GM18519 (cell line): ENCODE measurements at regions not wholly inside any gene's neighbourhood (a gene's known extent, or its start where the extent isn't known, plus 50 kb on each side); places are given as distances from the start of the nearest gene placed in this dataset.
"Not testable (repeated sequence)": the region's sequence is repeated elsewhere in the genome, so short reads cannot be mapped to it uniquely, and the experiment has no call there.

Source experiments
- ATAC-seq: cut with Tn5 transposase; IDR thresholded peaks from one replicate; pipeline ENCODE4 v1.9.1; 2021; ENCODE audit warnings: mild to moderate bottlenecking, moderate library complexity; ENCODE audit not compliant: unreplicated experiment, low FRiP score

GRCh38 chr13:87736849-87737385 lies 65.7 kb downstream of the SLITRK5 start:
- ATAC-seq, result no peak

- ATAC-seq, result no peak
Observed at GRCh38 chr13:87754097-87754496, 82.9 kb downstream of the SLITRK5 start.

GRCh38 chr13:87769445-87769844 lies 98.3 kb downstream of the SLITRK5 start:
- no peak for ATAC-seq

- no peak for ATAC-seq
Observed at GRCh38 chr13:87777387-87777786, 106.2 kb downstream of the SLITRK5 start.

DNA sequence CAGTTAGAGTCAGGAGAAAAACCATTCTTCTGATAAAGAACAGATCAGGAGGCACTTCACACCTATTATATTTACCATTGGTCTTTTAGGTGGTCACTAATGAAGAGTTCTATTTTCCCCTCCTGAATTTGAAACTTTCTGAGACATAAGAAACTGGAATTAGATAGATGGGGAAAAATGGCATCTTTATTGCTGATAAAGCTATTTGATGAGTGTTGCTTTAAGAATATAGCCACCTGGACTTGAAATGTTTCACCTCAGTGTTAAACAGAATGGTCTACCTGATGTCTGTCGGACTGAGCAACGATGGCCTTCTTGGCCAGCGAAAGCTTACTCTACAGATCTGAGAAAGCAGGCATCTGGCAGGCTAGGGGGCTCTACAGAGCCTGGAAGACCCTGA lies 107.0 kb downstream of the SLITRK5 start:
- ATAC-seq, result no peak

GRCh38 chr13:87779426-87779825 lies 108.3 kb downstream of the SLITRK5 start:
- no peak for ATAC-seq

DNA sequence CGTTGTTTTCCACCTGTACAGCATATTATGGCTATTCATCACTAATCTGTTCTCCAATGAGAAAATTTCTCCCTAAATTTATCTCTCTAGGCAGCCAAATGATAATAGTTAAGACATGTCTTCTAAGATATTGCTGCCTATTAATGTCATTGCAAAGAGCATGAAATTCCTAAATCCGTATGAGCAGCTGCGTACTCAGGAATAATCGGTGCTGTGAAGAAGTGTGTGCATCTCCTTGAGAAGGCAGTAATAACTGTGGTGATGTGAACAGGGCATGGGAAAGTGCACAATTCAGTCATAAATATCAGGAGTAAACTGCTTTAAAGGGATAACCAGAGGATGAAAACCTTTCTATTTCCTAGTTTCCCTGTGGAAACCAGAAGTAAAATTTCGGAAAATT lies 112.2 kb downstream of the SLITRK5 start:
- ATAC-seq, result no peak

GRCh38 chr13:87788363-87788762 lies 117.2 kb downstream of the SLITRK5 start:
- ATAC-seq, result no peak

DNA sequence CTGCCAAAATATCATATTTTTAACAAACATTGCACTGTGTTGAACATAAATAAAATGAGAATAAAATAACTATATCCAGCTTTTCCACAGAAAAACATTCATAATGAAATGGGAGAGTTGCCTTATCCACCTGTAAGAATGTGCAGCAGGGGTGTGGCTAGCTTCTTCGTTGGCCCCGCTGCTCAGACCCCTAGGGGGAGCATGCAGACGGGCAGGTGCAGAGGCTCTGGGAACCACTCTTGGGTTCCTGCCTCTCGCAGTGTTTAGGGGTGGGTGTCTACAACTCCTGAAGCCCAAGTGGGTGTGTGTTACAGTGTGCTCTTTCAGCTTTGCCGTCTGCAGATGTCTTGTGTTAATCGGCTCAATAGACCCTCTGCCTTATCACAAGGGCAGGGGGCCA lies 121.7 kb downstream of the SLITRK5 start:
- no peak for ATAC-seq

- ATAC-seq, result no peak
Observed at GRCh38 chr13:87798536-87798935, 127.4 kb downstream of the SLITRK5 start.

DNA sequence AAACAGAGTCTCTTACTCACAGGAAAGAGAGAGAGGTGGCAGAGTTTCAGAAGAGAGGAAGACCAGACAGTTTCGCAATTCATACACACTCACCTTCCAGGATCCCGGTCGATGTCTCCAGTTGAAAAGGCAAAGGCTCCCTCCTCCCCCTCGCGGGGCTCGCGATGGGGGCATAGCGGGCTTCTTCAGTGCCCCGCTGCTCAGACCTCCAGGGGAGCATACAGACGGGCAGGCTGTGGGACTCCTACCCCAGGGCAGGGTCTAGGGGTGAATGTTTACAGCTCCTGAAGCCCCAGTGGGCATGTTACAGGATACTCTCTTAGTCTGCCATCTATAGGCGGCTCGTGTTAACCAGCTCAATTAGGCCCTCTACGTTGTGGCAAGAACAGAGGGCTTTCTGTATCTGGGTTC lies 139.2 kb downstream of the SLITRK5 start:
- no peak for ATAC-seq

DNA sequence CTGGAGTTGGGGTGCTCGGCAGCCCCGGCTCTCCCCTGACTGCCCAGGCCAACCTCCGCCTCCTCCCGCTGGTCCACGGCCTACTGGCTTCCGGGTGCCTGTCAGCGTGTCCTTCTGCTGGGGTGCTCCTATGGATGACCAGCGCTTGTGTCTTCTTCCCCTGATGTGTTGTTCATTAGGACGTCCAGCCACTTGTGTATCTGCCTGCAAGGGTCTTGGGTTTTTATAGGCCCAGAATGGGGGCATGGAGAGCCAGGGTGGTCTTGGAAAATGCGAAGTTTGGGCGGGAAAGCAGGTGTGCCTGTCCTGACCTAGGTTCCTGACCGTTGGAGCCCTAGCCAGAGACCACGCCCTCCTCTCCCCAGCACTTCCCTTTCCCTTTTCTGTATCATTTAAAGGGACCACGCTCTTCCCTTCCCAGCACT lies 139.8 kb downstream of the SLITRK5 start:
- no peak for ATAC-seq

GRCh38 chr13:87814403-87814802 lies 143.2 kb downstream of the SLITRK5 start:
- ATAC-seq, result no peak

- ATAC-seq, result no peak
Observed at GRCh38 chr13:87820241-87820640, 149.1 kb downstream of the SLITRK5 start.

DNA sequence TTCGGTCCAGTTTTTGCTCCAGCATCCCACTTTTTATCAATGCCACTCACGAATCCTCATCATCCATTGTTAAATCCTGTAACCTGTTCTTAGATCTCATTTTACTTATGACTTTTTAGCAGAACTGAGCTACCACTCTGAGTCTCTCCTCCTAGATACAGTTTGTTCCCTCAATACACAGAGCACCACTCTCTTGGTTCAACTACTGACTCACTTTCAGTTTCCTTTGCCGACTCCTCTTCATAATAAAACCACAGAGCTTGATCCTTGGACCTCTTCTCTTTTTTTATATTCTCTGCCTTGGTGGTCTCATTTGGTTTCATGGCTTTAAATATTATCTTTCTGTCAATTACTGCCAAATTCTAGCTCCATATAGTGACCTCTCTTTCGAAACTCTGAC lies 150.3 kb downstream of the SLITRK5 start:
- no peak for ATAC-seq

DNA sequence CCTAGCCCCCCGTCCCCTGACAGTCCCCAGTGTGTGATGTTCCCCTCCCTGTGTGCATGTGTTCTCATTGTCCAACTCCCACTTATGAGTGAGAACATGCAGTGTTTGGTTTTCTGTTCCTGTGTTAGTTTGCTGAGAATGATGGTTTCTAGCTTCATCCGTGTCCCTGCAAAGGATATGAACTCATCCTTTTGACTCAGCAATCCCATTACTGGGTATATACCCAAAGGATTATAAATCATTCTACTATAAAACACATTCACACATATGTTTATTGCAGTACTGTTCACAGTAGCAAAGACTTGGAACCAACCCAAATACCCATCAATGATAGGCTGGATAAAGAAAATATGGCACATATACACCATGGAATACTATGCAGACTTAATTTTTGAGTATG lies 155.1 kb downstream of the SLITRK5 start:
- not testable (repeated sequence) for ATAC-seq

- no peak for ATAC-seq
Observed at GRCh38 chr13:87827479-87827878, 156.3 kb downstream of the SLITRK5 start.

- no peak for ATAC-seq
Observed at GRCh38 chr13:87837522-87837921, 166.4 kb downstream of the SLITRK5 start.

DNA sequence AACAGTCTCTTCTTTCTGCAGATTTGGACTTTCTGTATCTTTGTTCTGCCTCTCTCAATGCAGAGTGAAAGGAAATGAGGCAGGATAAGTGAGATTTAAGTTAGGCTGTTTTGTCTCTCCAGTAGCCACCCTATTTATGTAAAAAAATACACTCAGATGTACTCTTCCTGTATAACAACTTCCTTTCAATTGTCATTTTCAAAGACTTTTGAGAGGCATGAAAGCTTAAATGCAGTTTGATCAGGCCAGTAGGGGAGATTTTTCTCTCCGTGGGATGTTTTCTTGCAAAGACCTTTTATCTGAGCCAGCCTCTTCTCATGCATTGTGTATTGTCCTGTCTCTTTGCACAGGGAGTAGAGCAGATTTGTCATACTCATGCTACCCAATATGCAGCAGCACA lies 166.8 kb downstream of the SLITRK5 start:
- no peak for ATAC-seq

DNA sequence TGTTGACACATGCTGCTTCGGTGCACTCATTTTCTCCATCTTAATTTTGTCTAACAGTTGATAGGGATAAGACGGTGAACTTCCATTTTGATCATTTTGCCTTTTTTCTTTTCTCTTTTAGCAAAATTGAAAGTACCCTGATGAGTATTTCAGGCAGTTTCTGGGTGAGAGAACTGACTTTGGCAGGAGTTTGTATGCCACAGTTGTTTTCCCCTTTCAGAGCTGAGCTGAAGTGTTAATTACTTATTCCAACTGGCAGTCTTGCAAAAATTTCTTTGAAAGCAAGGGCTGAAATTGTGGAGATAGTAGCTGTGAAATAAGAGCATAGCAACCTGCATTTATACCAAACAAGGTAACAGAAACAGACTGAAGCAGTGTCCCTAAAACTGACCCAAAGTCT lies 180.2 kb downstream of the SLITRK5 start:
- ATAC-seq, result no peak

GRCh38 chr13:87855553-87855952 lies 184.4 kb downstream of the SLITRK5 start:
- ATAC-seq, result no peak

DNA sequence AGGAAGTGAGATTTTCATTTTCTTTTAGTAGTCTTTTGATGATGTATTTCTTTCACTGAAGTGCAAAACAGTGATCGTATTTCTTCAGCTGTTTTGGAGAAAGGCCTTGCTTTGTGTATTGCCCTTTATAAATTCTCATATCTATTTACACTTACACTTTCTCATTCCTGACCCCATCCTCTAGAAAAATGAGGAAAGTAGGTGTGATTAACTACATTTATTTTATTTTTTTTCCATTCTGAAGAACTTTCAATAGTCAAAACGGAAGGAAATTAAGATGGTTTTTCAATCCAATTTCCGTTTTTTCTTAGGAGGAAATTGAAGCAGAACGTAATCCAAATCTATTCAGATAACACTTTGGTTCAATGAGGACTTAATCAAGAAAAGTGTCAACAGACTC lies 188.1 kb downstream of the SLITRK5 start:
- no peak for ATAC-seq

DNA sequence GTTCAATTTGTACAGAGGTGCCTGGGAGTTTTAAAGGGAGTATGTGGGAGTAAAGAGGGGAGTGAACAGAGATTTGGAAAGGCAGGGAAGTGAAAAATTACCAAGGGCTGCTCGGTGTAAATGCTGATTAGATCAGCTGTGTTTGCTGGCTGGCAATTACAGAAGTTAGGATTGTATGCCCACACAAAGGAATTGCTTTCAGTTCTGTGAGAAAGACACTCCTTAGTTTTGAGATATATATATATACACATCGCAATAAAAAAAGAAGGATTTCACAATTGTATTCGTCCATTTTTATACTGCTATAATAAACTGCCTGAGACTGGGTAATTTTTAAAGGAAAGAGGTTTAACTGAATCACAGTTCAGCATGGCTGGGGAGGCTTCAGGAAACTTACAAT lies 196.3 kb downstream of the SLITRK5 start:
- ATAC-seq, result no peak
